OCI-LY3 (cell line): ENCODE measurements at regions not wholly inside any gene's neighbourhood (a gene's known extent, or its start where the extent isn't known, plus 50 kb on each side); places are given as distances from the start of the nearest gene placed in this dataset.

Source experiments
- CTCF ChIP-seq: fragments of 200-600, 300-600 bp; sonication (generic); IDR thresholded peaks from 2 replicates; pipeline ENCODE4 v1.5.1; 2014; ENCODE audit warnings: antibody characterized with exemption, low read length, low read depth
- EZH2phosphoT487 ChIP-seq: fragments of 200-600 bp; shearing (Covaris generic); IDR thresholded peaks from 2 replicates; pipeline ENCODE4 v1.6.1; 2018; ENCODE audit warnings: antibody characterized with exemption, mixed run types, low read depth

GRCh38 chr18:57088883-57089282, 58.0 kb upstream of the BOD1L2 start:
- peak; percentile 49 for TF ChIP-seq CTCF
- TF ChIP-seq EZH2phosphoT487 = no peak
